ENCODE measurements at regions not wholly inside any gene's neighbourhood (a gene's known extent, or its start where the extent isn't known, plus 50 kb on each side); places are given as distances from the start of the nearest gene placed in this dataset.

- TF ChIP-seq YY1 (IDR thresholded peaks at IDR 0.05; ENCODE audit: extremely low read depth, insufficient replicate concordance, low read depth, low read length): no peak
- no peak for TF ChIP-seq ZNF274 (IDR thresholded peaks at IDR 0.05; ENCODE audit: low read depth, low read length)
- TF ChIP-seq CEBPB (IDR thresholded peaks at IDR 0.05; ENCODE audit: low read depth): no peak
- no peak for TF ChIP-seq SP1 (IDR thresholded peaks at IDR 0.05; ENCODE audit: low read depth)
Measured at GRCh38 chr2:7649461-7650228, 732.4 kb downstream of the RNF144A start.
